NCI-H345 (cell line): ENCODE measurements at regions not wholly inside any gene's neighbourhood (a gene's known extent, or its start where the extent isn't known, plus 50 kb on each side); places are given as distances from the start of the nearest gene placed in this dataset.
A peak's percentile ranks its signal among the peaks of the same experiment; 100 is the strongest.
"Not testable (repeated sequence)": the region's sequence is repeated elsewhere in the genome, so short reads cannot be mapped to it uniquely, and the experiment has no call there.

Experiments
- DNase-seq: peaks from one replicate; lab custom pipeline; 2025; lab: John Stamatoyannopoulos, UW

DNA sequence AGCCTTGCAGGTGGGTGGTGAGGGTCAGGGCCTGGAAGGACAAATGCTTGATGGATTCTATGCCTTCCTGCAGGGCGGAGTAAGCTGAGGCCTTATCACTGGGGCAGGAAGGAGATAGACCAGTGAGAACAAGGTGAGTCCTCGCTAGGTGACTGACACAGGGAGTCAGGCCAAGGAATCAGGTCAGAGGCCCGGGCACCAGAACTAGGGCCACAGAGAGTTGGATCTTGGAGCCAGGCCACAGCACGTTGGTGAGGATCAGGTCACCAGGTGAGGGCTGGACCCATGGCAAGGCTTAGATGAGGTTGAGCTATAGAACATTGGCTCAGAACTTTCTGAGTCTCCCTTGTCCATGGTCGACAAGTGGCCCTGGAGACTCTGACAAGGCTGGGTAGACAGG lies 328.2 kb downstream of the FOXO1 start:
- no peak for DNase-seq

DNA sequence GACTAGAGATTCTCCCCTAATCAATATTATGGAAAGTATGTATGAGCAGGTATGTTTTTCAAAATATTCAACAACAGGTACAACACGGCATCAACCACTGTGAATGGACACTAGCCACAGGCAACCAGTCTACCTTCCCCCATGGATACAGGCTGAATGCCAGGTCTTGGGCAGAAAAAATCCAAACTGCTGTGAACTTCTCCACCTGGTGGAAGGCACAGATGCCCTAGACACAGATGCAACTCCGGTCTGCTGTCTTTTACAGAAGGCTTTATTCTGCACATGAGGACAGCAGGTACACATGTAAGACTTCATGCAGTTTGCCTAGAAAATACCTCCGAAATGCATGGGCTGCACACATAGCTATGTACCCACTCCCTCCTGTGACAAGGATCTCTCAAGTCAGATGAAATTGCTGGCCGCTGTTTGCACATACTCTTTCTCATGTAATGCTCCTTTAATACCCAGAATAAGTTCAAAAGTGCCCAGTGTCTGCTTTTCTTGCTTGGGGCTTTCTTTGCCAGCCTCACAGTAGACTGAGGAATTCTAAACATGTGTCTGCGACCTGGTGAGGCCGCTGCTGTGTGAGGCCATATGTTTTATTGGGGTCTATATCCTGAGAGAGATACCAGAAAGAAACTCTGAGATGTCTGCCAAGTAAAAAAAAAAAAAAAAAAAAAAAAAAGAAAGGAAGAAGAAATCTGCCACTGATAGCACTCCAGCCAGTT lies 325.9 kb downstream of the FOXO1 start:
- DNase-seq = no peak

DNA sequence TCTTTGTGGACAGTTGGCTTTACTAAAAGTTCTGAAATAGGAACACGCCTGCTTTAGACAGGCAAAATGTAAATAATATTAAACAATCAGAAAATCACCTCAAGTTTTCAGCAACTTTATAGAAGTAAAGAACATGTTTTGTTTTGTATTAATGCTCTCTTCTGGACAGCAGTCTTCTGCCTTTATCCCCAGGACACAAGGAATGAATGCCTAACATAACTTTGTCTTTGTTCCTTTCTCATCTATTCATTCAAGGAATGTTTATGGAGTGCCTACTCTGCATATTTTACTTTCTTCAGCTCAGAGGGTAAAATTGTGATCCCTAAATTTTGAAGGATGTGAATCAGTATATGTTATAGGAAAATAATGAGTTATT lies 325.4 kb downstream of the FOXO1 start:
- no peak for DNase-seq

DNA sequence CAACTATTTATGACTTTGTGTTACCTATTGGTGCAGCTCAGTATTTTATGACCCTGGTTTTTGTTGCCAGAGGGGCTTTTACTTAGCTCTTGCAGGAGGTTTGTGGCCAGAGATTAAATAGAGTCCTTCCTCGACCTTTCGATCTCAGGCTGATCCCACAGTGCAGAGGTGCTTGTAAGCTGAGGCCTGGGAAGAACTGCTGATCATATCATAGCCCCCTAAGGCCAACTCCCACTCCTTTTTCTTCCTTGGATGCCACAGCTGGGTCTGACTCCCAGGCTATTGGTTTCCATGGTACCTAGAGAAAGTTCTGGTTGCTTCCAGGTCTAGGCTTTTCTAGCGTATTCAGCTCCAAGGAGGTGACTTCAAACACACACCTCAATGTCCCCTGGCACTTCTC lies 324.9 kb downstream of the FOXO1 start:
- no peak for DNase-seq

DNA sequence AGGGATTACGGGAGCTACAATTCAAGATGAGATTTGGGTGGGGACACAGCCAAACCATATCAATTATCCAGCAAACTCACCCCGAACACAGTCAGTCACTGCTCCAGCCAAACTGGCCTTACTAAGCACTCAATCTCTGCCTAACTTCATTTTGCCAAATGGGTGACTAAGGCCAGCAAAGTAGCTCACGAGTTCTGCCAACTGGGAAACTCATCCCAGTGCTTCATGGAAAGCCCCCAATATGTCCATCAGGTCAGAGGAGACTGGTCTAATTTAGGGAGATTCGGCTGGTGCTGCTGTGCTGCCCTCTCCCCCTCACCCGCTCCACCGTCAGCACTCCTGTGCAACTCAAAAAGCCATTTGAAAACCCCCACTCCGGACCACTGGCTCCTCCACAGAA lies 324.0 kb downstream of the FOXO1 start:
- DNase-seq = no peak

DNA sequence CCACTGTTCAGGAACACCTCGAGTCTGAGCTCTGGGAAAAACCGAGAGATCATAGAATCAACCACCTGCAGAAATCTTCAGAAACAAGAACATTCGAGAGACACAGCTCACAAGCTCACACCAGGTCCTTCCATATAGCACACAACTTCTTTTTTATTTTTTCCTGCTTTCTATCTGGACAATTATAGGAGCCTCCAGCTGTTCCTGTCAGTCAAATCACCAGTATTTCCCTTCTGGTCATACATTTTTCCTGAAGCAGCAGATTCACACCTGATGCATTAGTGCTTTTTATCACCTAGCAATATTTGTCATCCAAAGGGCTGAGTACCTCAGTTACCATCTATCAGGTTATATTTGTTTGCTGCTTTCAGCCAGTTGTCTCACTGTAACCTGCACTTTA lies 323.5 kb downstream of the FOXO1 start:
- no peak for DNase-seq

DNA sequence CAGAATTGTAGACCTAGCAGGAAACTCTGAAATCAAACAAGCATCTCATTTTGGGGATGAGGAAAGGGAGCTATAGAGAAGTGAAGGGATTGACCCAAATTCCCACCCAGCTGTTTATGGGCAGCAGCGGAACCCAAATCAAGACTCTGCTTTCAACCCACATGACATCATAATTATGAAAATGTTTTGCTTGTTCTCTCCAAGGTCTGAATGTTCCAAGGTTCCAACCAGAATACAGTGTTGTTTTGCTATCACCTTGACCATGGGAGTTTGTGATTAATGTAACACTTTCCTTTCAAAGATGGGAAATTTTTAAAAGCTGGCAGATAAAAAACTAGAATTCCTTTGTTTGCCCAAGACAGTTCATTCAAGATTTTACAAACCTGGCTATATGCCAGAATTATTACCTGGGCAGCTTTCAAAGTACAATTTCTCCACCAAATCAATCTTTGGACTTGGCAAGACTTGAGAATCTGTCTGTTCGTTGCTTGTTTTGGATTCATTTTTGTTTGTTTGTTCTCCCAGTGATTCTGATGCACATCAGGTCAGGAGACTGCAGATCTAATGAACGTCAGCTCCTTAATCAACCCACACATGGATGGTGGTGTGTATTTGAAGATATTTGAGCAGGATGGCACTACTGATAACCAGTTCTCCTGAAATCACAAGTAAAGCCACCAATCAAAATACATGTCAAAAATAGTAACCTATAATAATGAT lies 322.7 kb downstream of the FOXO1 start:
- no peak for DNase-seq

DNA sequence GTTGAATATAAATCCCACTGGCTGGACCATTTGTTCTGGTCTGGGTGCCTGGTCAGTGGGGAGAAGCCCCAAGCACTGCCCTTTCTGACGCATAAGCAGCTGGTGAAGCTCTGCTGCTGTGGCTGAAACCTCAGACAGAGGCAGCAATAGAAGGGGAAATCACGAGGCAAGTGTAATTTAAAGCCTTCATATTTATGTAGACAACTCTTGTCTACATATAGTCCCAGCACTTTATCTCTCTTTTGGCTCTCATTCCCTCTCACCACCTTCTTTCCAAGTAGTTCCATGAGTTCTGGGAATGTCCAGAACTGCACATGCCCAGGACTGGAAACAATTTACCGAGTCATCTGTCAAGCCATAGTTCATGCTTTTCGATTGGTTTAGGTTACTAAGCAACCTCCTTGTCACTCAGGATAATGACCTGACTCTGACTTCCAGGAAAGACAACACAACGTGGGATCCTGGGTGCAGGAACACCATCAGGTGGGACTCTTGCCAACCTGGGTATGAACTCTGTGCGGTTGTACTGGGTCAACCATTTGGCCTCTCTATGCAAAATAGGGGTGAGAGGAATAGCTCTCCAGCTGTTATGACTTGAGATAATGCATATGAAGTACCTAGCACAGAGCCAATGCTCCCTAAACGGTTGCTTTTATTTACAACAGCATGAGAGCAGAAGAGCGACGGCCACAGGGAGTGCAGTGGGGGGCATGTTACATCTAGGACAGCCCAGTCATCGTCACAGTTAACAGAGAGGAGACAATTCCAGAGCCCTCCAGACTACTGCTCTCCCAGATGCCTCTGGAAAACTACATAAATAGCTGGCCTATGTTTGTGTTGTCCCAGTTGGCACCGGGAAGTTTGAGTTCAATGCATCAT lies 321.9 kb downstream of the FOXO1 start:
- DNase-seq = no peak

DNA sequence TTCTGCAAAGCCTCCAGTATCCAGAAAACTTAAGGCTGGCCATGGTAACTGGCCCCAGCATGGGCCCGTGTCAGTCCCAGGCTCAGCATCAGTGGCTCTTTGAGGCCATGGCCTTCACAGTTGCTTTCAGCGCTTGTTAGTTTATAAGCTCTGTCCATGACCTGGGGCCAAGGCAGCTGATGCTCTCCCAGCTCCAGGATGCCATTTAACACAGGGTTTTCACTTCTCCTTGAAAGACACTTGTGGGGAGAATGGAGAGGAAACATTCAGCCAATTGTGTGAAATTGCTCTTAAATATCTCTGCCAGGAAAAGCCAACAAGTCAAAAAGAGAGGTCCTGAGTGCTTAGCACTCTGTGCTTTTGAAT lies 321.3 kb downstream of the FOXO1 start:
- no peak for DNase-seq

DNA sequence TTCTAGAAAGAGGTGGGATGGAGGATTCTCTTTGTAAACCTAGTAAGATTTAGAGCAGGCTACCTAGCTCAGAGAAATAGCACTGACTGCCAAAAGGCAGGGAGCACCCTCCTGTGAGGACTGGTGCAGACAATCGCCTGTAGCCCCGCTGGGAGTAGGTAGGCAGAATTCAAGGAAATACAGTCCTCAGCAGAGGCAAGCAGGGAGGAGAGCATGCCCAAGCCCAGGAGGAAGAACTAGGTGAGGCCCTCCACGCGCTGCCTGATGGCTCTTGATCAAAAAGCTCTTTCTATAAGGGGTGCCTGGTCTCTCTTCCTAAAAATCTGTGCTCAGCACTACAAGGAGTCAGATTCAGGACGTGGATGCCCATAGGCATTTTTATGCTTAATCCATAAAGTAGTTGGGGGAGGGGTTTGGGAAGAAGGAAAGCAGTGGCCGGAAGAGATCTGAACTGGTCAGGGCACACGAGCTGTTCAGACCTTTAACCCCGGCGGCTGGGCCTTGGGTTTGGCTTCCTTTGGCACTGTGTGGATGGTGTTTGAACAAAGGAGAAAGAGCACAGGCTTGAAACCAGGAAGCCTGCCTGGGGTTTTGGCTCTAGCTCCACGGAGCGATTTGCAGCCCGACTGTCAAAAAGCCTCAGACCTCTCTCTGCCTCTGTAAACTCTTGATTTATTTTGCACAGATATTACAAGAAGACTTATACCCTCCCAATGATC lies 320.6 kb downstream of the FOXO1 start:
- peak; percentile 3 for DNase-seq

DNA sequence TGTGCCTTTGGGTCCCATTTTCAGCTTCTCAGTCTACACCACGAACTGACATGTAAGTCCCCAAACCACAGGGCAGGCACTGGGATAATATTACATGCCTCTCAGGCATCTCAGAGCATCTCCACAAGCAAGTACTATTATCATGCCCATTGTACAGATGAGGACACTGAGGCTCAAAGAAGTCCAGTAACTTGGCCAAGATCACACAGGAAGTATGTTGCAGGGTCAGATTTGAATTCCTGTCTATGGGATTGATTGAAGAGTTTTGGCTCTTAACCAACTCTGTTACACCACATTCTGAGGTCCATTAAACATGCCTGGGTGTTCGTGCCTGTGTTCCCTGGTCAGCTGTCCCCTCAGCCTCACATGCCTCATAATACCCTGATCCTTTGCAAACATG lies 319.8 kb downstream of the FOXO1 start:
- DNase-seq = no peak

DNA sequence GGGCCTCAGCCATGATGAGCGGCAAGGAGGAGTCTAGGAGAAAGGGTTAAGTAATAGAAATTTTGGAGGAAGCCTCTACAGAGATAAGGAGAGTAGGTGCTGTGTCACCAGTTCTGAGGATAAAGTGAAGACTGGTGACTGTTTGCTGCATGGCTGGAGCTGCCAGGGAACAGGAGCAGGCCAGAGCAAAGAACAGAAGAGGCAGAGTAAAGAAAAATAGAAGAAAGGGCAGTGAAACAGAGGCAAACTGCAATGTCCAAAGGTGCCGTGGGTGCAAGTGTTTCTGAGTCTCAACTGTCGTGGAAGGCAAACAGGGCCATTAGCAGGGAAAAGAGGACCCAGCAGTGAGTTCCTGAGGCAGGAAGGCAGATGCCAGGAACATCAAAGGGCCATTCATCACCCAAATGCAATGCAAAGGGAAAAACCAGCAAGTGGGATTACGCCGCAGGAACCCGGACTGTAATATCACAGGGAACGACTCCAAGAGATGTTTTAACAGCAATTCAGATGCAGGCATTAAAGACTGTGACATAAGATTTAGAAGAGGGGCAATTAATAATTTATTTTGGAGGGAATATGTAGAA lies 318.3 kb downstream of the FOXO1 start:
- no peak for DNase-seq

DNA sequence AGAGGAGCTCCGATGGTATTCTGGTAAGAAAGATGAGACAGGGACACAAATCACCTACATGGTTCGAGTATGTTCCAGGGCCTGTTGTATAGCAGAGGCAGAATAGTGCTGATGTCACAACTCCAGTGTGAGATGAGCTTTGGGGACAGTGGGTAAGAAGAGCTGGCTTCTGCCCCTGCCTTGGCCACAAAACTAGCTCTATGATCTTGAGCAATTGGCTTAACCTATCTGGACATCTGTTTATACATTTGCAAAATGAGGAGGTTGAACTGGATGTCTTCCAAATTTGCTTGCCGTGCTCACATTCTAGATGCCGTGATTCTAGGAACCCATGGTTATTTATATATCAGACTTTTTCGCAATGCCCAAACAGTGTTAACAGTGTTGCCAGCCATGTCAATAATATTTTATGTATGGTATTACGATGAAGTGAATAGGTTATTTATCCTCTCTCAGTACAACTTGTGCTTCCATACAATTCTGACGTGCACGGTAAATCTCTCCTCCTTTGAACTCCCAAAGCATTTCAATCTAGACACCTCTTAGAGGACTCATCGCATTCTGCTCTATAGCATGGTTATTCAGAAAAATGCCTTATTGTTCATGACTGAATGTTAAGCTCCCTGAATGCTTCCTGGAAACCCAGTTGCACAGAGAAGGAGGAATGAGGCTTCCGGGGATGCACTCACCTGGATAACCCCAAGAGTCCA lies 316.0 kb downstream of the FOXO1 start:
- no peak for DNase-seq

DNA sequence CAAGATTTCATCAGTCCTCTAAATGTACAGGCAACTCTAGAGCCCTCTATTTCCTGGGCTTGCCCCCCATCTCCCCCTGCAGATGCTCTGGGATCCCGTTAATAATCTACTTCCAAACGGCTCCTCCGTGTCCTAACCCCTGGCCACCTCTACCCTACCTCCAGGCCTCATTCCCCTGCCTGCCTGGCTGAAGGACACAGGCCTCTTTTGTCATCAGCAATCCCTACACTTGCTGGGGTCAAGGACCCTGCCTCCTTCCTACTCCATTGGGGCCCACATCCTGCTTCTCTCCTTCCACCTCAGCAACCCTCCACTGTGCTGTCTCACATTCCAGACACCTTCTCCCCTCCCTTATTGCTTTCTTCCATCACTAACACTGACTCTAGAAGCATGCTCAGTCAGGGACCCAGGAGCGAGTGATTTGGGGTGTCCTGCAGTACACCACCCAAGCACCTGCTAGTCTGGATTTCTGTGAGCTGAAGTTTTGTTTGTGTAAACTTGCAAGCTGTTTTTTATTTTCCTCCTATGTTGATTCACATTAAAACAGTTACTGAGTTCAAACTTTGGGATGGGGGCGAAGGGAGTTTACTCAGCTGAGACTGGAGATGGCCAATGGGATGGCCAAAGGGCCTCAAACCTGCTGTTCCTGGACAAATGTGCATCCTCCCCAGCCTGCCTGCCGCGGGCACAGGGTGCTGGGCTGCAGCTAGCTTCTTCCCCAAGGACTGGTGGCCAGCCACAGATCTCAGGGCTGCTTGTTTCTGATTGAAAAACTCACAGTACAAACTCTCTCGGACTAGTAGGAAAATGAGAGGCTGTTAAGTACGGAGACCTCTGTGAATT lies 314.7 kb downstream of the FOXO1 start:
- DNase-seq = no peak

DNA sequence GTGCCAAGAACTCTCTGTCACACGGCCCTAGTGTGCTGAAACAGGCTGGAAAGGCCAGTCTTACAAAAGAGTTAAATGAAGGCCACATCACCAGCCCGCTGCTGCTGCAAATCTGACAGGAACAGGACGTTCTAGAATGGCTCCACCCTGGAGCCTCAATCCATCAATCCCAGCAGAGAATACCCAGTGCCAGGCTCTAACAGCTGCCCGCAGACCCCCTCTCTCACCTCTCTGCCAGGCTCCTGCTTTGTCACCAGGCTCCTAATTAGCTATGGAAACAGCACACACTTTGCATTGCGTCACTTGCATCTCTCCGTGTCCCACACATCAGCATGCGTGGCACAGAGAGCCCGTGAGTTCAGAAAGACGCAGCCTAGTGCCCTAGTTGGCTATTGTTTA lies 314.1 kb downstream of the FOXO1 start:
- DNase-seq = no peak

DNA sequence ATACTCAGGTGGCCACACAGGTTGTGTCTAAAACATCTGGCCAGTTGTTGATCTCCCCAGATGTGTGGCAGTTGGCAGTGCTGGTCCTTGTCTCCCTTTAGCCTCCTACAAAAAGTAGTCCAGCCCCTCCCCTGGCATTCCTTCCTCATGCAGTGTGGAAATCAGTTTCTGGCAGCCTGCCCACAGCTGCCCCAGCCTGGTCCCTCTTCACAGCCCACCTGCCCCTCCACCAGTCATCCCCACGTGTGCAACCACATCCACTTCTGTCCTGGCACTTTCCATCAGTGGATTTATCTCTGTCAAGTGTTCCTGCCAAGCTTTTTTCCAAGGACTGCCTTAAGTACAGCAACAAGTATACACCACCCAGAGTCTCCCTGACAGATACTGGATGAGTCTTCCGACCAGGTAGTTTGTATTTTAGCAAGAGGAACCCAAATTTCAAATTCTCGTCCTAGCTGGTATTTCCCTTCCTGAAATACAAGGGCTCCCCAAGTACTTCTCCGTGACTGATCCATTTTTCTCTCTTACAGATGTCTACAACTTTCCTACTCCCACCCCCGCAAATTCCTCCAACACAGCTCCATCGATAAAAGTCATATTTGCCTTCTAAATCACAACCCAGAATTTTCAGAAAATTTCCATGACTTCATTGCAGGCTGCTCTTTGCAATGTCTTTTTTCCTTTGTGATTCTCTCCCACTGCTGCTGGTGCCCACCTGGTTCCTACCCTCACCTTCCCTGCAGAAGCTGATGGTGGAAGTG lies 313.5 kb downstream of the FOXO1 start:
- DNase-seq = peak; percentile 5

DNA sequence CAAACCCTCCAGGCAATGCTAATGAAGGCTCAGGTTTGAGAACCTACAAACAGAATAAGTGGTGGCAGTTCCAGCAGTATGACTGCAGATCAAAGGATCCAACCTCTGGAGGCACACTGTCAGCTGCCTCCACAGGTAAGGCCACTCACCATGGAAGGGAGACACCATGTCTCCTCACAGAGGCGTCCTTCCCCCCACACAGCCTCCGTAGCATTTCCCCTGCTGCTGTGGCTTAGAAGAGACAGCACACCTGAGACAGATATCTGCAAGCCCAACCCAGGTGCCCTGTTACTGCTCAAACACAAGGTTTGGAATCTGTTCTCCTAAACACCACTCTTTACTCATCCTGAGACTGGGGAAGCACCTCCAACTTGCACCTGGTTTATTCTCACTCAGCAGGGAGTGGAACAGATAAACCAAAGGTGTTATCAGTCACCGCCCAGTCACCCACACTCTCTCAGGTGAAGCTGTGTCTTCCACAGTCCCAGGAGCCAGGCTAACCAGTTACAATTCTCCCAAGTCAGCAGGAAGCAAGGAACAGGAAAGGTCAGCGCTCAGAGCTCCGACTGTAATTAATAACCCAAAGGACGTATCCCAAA lies 311.2 kb downstream of the FOXO1 start:
- no peak for DNase-seq

DNA sequence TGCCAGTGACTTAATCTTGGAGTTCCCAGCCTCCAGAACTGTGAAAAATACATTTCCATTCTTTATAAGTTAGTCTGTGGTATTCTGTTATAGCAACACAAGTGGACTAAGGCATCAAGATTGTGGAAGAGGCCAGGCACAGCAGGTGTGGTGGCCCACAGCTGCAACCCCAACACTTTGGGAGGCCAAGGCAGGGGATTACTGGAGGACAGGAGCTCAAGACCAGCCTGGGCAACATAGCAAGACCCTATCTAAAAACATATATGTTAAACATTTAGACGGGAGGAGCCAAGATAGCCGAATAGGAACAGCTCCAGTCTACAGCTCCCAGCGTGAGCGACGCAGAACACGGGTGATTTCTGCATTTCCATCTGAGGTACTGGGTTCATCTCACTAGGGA lies 310.4 kb downstream of the FOXO1 start:
- no peak for DNase-seq

DNA sequence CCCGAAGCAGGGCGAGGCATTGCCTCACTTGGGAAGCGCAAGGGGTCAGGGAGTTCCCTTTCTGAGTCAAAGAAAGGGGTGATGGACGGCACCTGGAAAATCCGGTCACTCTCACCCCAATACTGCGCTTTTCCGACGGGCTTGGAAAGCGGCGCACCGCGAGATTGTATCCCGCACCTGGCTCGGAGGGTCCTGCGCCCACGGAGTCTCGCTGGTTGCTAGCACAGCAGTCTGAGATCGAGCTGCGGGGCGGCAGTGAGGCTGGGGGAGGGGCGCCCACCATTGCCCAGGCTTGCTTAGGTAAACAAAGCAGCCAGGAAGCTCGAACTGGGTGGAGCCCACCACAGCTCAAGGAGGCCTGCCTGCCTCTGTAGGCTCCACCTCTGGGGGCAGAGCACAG lies 310.0 kb downstream of the FOXO1 start:
- not testable (repeated sequence) for DNase-seq
